AG09309 (cell line): ENCODE measurements at regions not wholly inside any gene's neighbourhood (a gene's known extent, or its start where the extent isn't known, plus 50 kb on each side); places are given as distances from the start of the nearest gene placed in this dataset.
"Not testable (repeated sequence)": the region's sequence is repeated elsewhere in the genome, so short reads cannot be mapped to it uniquely, and the experiment has no call there.

ENCODE experiments used
- DNase-seq: peaks from one replicate; pipeline ENCODE4 v3.0.0-alpha.2; 2010; ENCODE audit warnings: low read depth
- H3K4me3 ChIP-seq: 2 replicates; pipeline ENCODE4 v1.5.1; 2011; ENCODE audit warnings: mild to moderate bottlenecking, low read depth, low read length, moderate library complexity; ENCODE audit not compliant: control insufficient read depth
- TF ChIP-seq, protein P1 (sequence below): IDR thresholded peaks from 2 replicates; pipeline ENCODE4 v1.5.1; 2011; ENCODE audit warnings: mild to moderate bottlenecking, low read depth, low read length, inconsistent platforms; ENCODE audit not compliant: insufficient read depth, control insufficient read depth; ENCODE audit errors: missing control alignments

- TF ChIP-seq, protein P1, sequence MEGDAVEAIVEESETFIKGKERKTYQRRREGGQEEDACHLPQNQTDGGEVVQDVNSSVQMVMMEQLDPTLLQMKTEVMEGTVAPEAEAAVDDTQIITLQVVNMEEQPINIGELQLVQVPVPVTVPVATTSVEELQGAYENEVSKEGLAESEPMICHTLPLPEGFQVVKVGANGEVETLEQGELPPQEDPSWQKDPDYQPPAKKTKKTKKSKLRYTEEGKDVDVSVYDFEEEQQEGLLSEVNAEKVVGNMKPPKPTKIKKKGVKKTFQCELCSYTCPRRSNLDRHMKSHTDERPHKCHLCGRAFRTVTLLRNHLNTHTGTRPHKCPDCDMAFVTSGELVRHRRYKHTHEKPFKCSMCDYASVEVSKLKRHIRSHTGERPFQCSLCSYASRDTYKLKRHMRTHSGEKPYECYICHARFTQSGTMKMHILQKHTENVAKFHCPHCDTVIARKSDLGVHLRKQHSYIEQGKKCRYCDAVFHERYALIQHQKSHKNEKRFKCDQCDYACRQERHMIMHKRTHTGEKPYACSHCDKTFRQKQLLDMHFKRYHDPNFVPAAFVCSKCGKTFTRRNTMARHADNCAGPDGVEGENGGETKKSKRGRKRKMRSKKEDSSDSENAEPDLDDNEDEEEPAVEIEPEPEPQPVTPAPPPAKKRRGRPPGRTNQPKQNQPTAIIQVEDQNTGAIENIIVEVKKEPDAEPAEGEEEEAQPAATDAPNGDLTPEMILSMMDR = no peak
- no peak for DNase-seq
- no peak overlapping the region for H3K4me3 ChIP-seq
Observed at GRCh38 chr2:8382485-8382884, 299.4 kb upstream of the ID2 start.

DNA sequence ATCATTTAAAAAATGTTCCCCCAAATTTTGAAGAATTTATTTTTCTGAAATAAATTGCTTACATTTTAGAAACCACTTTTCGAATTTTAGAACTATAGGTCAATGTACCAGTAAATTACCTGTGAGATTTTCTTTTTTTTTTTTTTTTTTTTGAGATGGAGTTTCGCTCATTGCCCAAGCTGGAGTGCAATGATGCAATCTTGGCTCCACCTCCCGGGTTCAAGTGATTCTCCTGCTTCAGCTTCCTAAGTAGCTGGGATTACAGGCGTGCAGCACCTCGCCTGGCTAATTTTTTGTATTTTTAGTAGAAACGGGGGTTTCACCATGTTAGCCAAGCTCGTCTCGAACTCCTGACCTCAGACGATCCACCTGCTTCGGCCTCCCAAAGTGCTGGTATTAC lies 295.1 kb upstream of the ID2 start:
- DNase-seq, H3K4me3 ChIP-seq: not testable (repeated sequence)

DNA sequence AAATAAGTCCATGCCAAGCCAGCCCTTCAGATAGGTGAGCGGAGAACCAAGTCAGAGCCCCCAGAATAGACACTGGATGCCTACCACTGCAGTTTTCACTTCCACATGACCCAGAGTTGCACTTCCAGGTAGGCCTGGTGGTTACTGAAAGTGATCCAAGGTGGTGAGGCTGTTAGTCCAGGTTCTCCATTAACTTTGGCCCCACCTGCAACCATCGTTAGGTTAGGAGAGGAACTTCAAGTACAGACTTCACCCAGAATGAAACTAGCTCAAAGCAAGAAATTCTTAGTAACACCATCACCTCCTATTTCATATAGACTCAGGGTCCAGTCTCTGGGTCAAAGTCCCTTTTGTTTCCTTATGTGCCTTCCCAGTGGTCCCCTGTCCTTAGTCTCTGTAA lies 293.1 kb upstream of the ID2 start:
- TF ChIP-seq, protein P1 = no peak
- H3K4me3 ChIP-seq = no peak overlapping the region
- no peak for DNase-seq

DNA sequence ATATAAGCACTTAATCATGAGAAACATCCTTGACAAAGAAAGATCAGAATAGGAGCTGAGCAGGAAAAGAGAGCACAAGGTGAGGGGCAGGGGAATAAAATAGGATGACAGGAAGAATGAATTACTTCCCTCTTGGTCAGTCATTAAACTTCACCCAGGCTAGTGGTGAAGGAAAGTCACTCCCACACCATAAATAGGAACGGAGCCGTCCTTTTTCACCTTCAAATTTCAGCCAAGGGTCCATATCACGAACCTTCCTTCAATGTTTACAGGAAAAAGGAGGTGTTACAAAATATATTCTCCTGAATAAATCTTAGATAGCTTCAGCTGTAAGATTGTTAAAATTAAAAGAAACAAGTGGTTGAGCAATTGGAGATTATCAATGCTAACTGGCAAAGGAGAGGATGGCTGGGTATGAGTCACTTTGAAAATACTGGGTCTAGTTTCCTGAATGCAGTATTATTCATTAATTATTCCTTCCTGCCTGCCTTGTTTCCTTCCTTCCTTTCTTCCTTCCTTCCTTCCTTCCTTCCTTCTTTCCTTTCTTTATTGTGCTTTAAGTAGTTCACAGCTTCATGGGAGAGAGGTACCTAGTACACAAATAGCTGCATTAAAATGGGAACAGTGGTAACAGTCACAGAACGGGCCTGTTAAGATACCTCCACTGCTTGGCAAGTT lies 292.3 kb upstream of the ID2 start:
- TF ChIP-seq, protein P1 = no peak
- DNase-seq = no peak
- no peak overlapping the region for H3K4me3 ChIP-seq

- TF ChIP-seq, protein P1 = no peak
- no peak for DNase-seq
- H3K4me3 ChIP-seq = no peak overlapping the region
Observed at GRCh38 chr2:8391126-8391525, 290.7 kb upstream of the ID2 start.

GRCh38 chr2:8391584-8391983 lies 290.3 kb upstream of the ID2 start:
- TF ChIP-seq, protein P1 = no peak
- H3K4me3 ChIP-seq = no peak overlapping the region
- DNase-seq = no peak

GRCh38 chr2:8392098-8392866 lies 289.6 kb upstream of the ID2 start:
- TF ChIP-seq, protein P1 = no peak
- no peak for DNase-seq
- no peak overlapping the region for H3K4me3 ChIP-seq
